ENCODE measurements at regions not wholly inside any gene's neighbourhood (a gene's known extent, or its start where the extent isn't known, plus 50 kb on each side); places are given as distances from the start of the nearest gene placed in this dataset.

- TF ChIP-seq EZH2 (IDR thresholded peaks at IDR 0.05) (no peak), POLR2AphosphoS5 (IDR thresholded peaks at IDR 0.05; ENCODE audit: borderline replicate concordance, low read depth, low read length) (no peak), FOXP2 (optimal IDR thresholded peaks at IDR 0.05; ENCODE audit: control extremely low read depth, extremely low read length, insufficient read depth) (no peak)
These were observed 65.1 kb upstream of the KLF13 start for GRCh38 chr15:31261266-31262142.

Data from SK-N-MC (cell line).